ENCODE measurements at regions not wholly inside any gene's neighbourhood (a gene's known extent, or its start where the extent isn't known, plus 50 kb on each side); places are given as distances from the start of the nearest gene placed in this dataset.
A peak's percentile ranks its signal among the peaks of the same experiment; 100 is the strongest.
"Not testable (repeated sequence)": the region's sequence is repeated elsewhere in the genome, so short reads cannot be mapped to it uniquely, and the experiment has no call there.

DNA sequence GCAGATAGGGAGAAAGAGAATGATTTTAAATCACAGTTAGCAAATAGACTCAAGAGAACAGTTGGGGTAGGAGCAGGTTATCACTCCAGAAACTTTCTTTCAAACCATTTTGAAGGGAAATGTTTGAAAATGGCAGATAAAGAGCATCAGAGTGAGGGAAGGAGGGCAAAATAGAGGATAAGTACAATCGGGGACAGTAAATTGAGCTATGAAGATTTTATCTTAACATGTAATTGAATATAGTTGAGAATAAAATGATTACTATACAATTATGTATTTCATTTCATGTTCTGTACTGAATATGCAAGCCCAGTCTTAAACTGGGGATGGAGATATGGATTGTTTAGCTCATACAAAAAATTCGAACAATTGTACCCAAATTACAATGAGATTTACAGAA is 54.0 kb downstream of the MAP10 start:
- DNase-seq (ENCODE audit: low spot score) (no peak), FAIRE-seq (no peak)

DNA sequence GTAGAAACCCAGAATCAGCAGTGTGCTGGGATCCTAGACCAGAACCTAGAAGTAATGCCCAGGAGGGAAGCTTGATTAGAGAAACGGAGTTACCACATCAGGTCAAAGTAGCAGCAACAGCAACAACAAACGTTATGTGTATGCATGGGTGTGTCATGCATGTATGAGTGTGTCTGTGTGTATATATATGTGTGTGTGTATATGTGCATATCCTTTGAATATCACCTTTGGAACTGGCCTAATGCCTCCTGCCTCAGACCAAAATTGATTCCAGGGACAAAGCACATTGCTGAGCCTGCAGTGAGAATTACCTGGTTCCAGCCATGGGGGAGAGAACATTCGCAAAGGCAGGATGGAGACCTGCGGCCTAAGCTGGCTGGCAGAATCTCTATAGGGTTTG is 55.9 kb downstream of the MAP10 start:
- no peak for DNase-seq (ENCODE audit: low spot score)
- no peak for FAIRE-seq

DNA sequence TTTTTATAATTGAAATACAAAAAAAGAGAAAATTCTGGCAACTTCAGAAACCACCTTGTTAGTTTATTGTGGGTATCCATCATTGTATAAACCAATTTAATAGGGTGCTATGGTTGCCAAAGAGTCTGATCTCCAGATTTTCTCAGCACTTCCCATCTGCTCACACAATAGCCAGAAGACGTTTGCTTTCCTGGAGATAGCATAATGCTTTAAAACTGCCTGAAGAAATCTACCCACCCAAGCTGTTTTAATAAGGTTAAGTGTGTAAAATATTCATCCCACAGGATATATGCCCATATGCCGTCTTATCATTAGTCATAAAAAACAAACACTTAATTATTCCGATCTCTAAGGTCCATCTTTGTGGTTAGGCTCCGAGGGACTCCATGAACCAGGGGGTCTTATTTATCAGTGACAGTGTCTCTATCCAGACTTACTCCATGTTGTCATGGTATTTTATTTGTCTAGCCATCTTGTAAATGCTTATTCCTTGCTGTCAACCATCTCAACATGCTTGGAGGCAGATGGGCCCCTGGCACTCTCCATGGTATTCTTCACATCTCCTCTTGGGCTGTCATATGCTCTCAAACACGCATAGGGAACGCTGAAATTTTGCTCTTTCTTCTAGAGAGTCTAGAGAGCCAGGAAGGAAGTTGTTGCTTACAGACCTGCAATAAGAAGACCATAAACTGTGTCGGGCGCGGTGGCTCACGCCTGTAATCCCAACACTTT is 58.5 kb downstream of the MAP10 start:
- DNase-seq (ENCODE audit: low spot score) (no peak), FAIRE-seq (no peak)

DNA sequence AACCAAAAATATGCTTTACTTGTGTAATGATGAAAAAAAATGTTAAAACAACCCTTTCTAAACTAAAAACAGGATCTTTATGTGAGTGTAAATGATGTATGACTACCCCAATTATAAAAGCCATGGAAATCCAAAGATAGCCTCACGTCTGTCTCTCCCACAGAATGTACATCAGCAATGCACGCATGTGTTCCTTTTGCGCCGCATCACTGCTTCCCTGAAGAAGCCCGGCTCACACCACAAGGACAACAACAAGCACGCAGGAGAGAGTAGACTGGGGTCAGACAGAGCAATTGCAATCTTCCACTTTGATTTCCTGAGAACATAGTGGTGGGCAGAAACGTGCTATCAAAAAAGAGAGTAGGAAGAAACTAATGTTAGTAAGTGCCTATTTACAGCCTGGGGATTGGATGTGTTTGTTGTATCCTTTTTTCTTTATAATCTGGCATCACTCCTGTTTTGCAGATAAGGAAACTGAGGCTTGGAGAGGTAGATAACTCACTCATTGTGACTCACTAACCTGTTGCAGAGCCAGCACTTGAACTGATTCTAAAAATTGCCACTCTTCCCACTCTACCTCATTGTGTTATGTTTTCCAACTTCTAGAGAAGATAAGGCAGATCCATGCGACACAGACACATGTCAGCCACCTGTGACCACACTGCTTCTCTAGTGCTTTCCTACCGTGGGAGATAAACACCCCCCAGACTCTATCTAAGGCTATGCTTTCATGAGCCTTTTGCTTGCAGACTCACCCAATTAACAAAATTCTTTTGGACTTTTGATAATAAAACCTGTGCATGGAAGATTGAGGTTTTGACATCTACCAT is 60.1 kb downstream of the MAP10 start:
- DNase-seq (ENCODE audit: low spot score) (no peak), FAIRE-seq (no peak)

DNA sequence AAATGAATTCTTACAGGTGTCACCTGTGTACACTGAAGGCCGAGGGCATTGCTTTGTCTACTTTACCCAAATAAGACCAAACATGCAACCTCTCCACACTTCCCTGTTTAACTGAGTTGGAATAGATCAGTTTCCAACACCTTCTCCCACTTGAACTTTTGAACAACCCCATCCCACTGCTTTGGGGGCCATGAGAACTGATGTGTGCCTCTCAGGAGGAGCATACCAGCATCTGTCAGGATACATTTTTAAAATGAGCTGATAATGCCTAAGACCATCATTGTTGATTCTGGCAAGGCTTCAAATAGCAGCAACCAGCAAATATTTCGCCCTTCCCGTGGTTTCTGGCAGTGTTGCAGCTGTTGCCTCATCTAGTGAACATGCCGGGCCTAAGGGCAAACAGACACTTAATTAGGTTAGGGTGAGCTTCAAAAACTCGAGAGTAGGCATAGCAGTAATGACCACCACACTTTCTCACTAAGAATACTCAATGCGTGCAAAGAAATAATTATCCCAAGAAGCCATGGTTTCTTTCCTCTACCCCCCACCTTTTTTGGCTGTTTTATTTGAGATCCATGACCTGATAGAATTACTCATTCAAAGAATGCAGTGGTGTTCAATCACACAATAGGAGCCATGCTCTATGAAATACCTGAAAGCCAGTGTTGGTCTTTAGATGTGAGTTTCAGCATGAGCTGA is 63.7 kb downstream of the MAP10 start:
- peak; percentile 66 for DNase-seq (ENCODE audit: low spot score)
- no peak for FAIRE-seq

DNA sequence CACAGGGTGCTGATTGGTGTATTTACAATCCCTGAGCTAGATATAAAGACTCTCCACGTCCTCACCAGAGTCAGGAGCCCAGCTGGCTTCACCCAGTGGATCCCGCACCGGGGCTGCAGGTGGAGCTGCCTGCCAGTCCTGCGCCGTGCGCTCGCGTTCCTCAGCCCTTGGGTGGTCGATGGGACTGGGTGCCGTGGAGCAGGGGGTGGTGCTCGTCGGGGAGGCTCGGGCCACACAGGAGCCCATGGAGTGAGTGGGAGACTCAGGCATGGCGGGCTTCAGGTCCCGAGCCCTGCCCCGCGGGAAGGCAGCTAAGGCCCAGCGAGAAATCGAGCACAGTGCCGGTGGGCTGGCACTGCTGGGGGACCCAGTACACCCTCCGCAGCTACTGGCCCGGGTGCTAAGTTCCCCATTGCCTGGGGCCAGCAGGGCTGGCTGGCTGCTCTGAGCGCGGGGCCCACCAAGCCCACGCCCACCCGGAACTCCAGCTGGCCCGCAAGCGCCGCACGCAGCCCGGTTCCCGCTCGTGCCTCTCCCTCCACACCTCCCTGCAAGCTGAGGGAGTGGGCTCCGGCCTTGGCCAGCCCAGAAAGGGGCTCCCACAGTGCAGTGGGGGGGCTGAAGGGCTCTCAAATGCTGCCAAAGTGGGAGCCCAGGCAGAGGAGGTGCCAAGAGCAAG is 66.2 kb downstream of the MAP10 start:
- not testable (repeated sequence) for DNase-seq (ENCODE audit: low spot score); FAIRE-seq

DNA sequence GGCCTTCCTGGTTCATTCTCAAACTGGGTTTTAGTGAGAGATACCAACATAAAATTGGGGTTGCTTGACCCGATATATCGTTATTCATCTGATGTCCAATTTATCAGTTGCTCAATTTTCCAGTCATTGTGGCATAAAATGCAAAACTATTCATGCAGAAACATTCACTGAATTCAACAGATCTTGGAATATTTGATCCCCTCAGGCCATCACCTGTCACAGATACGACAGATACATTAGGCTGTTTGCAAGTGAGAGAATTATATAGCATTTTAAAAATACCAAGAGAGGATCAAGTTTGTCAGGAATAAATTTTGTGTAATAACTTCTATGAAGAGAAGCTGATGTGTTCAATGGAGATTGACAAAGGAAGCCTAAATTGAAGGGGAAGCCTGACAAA is 67.1 kb downstream of the MAP10 start:
- FAIRE-seq (no peak), DNase-seq (ENCODE audit: low spot score) (no peak)

DNA sequence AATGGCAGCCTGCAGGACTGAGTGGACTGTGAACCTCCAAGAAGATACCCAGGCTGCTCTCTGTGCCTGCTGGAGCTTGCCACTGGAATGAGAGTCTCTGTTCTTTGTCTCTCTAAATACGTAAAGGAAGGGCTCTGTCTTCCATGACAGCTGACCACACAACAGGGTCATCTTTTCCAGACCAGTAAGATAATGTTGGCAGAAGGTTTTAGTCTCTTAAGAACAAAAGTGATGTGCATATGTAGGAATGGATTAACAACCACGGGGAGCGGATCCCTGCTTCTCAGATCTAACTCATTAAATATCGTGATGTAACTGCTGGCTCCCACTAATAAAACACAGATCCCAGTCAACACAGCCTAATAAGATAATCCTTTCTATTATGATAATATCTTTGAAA is 67.5 kb downstream of the MAP10 start:
- DNase-seq (ENCODE audit: low spot score) = no peak
- no peak for FAIRE-seq

DNA sequence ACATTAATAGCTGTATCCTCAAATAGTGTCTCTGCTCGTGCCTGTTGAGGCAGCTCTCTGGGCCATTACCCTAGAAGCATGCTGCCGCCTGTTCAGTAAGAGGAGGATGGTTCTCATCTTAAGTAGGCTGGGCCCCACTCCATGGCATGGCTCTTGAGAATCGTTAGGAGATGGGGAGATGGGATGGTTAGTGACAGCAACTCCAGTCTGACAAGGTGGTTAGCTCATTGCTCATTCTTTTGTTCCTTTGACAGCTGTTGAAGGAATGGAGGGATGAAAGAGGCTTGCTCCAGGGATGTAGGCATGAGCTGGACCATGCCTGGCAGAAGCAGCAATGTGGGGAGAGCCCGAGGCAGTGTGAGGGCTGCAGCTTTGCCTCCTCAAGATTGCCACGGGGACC is 68.2 kb downstream of the MAP10 start:
- DNase-seq (ENCODE audit: low spot score) (no peak), FAIRE-seq (no peak)

DNA sequence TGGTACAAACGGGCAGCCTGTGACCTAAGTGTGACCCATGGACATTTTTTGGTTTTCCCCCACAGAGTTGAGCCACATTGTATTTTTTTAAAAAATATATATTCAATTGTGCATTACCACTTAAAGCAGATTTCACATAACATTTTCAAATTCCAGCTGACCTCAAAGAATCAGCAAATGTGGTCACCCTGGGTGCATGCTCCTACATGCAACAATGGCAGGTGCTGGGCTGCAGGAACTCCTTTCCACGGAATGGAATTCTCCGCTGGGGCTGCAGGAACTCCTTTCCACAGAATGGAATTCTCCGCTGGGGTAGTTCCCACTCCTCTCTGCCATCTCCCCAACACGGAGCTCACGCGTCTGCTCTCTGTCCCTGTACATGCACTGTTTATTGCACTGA is 68.7 kb downstream of the MAP10 start:
- FAIRE-seq = no peak
- DNase-seq (ENCODE audit: low spot score) = no peak

DNA sequence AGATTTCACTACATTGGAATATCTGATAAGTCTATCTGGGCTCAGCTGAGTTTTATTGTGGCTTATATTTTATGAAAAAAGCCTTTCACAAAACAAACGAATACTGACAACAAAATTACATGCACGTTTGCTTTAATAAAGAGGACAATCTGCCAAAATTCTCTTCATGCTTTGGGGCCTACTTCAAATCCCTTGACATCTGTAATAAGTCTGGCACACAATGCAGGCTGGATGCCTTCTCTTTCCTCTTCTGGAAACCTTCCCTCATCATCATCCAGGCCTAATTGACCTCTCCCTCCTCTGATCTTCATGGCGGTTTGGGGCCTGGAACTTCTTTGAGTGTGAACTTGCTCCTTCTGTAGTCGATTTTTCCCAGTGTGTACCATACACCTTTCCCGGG is 70.3 kb downstream of the MAP10 start:
- no peak for DNase-seq (ENCODE audit: low spot score)
- no peak for FAIRE-seq

DNA sequence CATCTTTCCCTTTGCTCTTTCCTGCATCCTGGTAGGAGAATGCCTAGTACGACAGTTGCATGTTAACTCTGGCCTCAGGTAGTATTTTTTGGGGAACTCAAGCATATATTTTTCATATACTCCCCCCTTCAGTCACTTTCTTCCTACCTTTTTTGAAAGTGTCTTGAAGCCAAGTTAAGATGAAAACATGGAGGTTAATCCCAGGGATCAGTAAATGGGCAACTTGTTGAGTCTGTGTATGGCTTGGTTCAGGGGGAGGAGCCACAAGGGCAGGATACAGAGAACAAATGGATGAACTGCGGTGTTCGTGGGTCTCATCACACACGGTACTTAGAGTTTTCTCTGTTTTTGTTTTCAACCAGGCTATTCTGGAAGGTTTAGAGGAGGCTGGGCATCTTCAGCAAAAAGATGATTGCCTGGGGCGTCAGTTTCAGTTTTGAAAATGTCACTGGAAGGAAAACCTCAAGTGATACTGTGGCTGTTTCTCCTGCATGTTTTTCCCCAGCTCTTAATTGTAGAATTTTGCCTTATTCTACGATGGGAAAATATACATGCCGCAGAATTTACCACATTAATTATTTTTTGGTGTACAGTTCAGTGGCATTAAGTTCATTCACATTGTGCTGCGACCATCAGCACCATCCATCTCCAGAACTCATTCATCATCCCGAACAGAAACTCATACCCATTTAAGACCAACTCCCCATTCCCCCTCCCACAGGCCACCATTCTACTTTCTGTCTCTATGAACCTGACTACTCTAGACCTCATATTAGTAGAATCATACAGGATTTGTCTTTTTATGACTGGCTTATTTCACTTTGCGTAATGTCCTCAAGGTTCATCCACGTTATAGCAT is 71.5 kb downstream of the MAP10 start:
- FAIRE-seq = no peak

DNA sequence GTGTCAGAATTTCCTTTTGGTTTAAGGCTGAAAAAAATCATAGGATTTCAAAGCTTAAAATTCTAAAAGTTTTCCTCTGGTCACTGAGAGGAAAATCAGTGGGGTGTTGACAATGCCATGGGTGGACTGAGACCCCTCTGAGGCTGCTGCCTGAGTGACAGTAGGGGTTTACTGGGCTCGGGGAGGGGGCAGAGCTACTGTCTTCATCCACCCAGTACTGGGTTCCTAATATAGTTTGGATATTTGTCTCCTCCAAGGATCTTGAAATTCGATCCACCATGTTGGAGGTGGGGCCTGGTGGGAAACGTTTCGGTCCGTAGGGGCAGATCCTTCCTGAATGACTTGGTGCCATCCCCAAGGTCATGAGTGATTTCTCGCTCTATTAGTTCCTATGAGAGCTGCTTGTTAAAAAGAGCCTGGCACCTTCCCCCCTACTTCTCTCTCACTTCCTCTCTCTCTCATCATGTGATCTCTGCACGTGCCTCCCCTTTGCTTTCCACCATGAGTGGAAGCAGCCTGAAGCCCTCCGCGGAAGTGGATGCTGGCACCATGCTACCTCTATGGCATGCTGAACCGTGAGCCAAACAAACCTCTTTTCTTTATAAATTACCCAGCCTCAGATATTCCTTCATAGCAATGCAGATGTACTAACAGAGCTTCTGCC is 72.3 kb downstream of the MAP10 start:
- FAIRE-seq = no peak
- no peak for DNase-seq (ENCODE audit: low spot score)

More for the DNA sequence above, 71.5 kb downstream of the MAP10 start:
- no peak for DNase-seq (ENCODE audit: low spot score)

DNA sequence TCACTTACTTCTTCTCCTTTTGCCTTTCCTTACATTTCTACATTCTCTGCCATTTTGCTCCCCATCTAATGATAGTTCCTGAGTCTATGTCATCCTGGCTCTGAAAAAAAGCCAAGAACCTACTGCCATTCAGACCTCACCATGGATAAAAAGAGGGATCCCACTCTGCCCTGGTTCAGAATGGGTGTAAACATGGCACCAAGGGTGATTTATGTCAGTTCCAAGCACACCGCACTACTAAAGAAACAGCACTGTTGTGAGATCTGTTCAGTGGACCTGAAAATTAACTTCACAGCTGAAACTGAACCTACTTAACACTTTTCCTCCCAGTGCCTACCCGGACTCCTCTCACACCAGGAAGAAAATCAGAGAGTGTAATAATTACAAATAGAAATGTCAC is 72.3 kb upstream of the NTPCR start:
- FAIRE-seq = no peak
- no peak for DNase-seq (ENCODE audit: low spot score)

DNA sequence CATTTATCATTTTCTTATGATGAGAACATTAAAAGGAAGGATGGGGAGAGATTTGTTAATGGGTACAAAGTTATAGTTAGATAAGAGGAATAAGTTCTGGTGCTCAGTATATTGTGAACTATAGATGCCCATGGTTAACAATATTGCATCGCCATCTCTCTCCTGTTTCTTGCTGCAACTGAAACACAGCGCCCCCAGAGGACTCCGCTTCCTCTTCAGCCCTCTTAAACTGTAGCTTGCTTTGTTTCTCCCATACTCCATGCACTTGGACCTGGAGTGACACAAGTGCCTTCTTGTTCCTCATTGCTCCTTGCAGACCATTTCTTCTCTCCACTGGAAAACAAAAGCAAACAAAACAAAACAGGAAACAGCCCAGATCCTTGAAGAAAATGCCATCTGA is 70.1 kb upstream of the NTPCR start:
- FAIRE-seq (no peak), DNase-seq (ENCODE audit: low spot score) (peak; percentile 31)

DNA sequence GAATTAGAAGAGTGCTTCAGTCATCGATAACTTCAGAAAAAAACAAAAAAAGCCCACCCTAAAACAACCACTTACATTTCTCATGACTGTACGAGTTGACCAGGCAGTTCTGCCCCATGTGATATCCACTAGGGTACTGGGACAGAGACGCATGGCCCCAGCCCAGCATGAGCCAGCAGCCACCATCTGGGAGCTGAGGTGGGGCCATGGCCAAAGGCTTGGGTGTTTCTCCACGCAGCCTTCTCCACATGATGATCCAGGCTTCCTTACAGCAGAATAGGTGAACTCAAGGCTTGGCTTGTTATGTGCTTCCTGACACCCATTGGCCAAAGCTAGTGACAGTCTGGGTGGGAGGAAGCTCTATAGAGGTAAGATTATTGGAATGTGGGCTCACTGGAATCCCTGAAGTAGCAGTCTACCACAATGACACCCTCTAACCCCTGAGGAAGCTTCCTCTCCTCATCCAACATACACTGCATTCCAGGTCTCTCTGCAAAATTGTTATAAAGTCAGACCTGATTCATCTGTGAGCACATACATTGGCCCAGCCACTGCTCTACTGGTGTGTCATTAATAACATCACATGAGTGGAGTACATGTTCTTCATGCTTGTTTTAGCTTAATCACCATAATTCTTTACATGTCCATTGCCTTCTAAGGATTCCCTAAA is 66.3 kb upstream of the NTPCR start:
- no peak for DNase-seq (ENCODE audit: low spot score)
- FAIRE-seq = no peak

DNA sequence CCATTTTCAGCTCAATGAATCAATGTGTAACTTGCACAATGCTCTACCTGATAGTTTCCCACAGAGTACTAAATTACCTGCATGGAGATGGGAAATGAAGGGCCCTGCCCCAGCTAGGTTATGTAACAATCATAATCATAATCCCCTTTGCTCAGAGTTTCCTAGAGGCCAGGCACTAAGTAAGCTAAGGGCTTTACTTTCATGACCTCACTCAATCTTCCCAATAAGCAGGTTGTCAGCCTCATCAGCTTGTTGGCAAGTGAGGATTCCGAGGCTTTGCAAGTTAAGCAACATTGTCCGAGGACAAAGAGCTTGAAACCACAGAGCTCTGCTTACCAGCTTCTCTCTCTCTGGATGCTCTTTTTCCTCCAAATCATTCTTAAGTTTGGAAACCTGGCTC is 64.1 kb upstream of the NTPCR start:
- FAIRE-seq = no peak
- DNase-seq (ENCODE audit: low spot score) = no peak

DNA sequence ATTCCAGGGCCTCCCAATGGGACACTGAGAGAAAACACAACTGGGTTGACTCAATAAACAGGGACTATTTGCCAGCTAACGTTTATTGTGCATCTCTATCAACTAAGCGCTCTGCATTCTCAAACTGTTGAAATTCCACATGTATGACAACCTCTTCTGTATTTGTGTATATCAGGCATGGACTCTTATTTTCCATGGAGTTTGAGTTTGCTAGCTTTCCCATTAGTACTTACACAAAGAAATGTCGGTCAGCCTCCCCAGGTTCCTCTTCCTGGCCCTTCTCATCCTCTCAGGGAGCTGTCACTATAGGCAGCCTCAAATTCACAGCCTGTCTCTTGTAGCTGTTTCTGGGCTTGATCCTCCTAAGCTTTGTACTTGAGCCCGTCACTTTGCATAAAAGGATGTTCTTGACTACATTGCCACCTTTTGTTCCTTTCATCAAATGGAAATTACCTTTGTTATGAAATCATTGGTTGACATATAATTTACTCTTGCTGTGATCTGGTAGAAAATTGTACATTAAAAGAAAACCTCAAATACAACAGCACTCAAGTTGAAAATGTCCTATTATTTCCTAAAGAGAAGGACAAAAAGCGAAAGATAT is 60.0 kb upstream of the NTPCR start:
- DNase-seq (ENCODE audit: low spot score) = no peak
- FAIRE-seq = no peak

DNA sequence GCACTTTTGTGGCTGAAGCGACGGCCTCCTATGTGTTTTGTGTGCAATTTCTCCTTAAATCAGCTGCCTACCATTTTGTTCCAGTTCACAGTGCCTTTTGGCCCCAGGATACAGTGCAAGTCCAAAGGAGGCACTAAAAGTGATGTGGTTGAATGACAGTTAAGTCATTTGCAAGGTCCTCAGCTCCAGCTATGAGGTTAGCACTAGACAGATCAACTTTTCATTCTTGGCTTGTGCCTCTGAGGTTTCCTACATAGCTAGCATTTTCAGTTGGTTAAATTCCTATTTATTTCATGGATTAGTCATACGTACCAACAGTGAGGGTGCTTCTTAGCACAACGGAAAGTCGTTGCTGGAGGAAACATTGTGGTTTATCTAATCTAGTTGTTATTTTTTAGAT is 59.3 kb upstream of the NTPCR start:
- DNase-seq (ENCODE audit: low spot score) = peak; percentile 52
- FAIRE-seq = no peak

Measured in urothelium cell line (cell line).